ENCODE measurements at regions not wholly inside any gene's neighbourhood (a gene's known extent, or its start where the extent isn't known, plus 50 kb on each side); places are given as distances from the start of the nearest gene placed in this dataset.

DNA sequence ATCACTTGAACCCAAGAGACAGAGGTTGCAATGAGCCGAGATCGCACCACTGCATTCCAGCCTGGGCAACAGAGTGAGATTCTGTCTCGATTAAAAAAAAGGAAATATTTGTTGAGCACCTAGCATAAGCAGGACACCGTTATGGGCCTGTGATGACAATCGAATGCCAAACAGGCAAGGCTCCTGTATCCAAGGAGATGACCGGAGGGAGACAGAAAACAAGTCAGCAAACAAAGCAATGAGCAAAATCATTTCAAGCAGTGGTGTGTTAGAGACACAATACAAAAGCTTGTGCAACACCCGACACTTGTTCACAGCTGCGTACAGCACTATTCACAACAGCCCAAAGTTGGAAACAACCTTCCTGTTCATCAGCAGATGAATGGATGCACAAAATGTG, 87.1 kb upstream of the CPEB4 start:
- Histone ChIP-seq H2AFZ (no peak overlapping the region), H3K9me3 (ENCODE audit: low read depth) (no peaks in the 10 kb centered on the region), H3K79me2 (no peaks in the 10 kb centered on the region), H3K27ac (peak overlapping the region; percentile 12), H3K36me3 (replicated peaks; ENCODE audit: insufficient read depth, low read depth) (no peaks in the 10 kb centered on the region), H3K4me3 (no peak overlapping the region), H3K4me1 (ENCODE audit: insufficient read depth) (peaks cover 3% of the 10 kb centered on the region), H3K4me2 (no peak overlapping the region), H3K9me2 (replicated peaks; ENCODE audit: insufficient read depth) (no peaks in the 10 kb centered on the region), H3K27me3 (no peaks in the 10 kb centered on the region), H4K20me1 (ENCODE audit: insufficient read depth, poor library complexity, severe bottlenecking) (no peaks in the 10 kb centered on the region)
- TF ChIP-seq, protein P1, sequence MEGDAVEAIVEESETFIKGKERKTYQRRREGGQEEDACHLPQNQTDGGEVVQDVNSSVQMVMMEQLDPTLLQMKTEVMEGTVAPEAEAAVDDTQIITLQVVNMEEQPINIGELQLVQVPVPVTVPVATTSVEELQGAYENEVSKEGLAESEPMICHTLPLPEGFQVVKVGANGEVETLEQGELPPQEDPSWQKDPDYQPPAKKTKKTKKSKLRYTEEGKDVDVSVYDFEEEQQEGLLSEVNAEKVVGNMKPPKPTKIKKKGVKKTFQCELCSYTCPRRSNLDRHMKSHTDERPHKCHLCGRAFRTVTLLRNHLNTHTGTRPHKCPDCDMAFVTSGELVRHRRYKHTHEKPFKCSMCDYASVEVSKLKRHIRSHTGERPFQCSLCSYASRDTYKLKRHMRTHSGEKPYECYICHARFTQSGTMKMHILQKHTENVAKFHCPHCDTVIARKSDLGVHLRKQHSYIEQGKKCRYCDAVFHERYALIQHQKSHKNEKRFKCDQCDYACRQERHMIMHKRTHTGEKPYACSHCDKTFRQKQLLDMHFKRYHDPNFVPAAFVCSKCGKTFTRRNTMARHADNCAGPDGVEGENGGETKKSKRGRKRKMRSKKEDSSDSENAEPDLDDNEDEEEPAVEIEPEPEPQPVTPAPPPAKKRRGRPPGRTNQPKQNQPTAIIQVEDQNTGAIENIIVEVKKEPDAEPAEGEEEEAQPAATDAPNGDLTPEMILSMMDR (IDR thresholded peaks at IDR 0.05; ENCODE audit: poor library complexity), result no peak
- no peak for TF ChIP-seq EZH2 (IDR thresholded peaks at IDR 0.05; ENCODE audit: borderline replicate concordance)
- TF ChIP-seq EZH2phosphoT487 (IDR thresholded peaks at IDR 0.05; ENCODE audit: low read depth, severe bottlenecking, unreplicated experiment), result no peak
- no peak for DNase-seq (ENCODE audit: low spot score)
- 98% methylated on average over 8 of the region's 8 CpGs for WGBS (ENCODE audit: low lambda C conversion rate, missing lambda C conversion rate)

GRCh38 chr5:173802670-173803165, 85.4 kb upstream of the CPEB4 start:
- no peaks in the 10 kb centered on the region for H3K9me3 ChIP-seq (ENCODE audit: low read depth)
- H3K4me3 ChIP-seq, result no peak overlapping the region
- peak; percentile 77 for DNase-seq (ENCODE audit: low spot score)
- H3K4me1 ChIP-seq (ENCODE audit: insufficient read depth), result peaks cover 8% of the 10 kb centered on the region
- no peaks in the 10 kb centered on the region for H4K20me1 ChIP-seq (ENCODE audit: insufficient read depth, poor library complexity, severe bottlenecking)
- TF ChIP-seq EZH2 (IDR thresholded peaks at IDR 0.05; ENCODE audit: borderline replicate concordance), result no peak
- TF ChIP-seq, protein P1 (IDR thresholded peaks at IDR 0.05; ENCODE audit: poor library complexity), result no peak
- no peak for TF ChIP-seq EZH2phosphoT487 (IDR thresholded peaks at IDR 0.05; ENCODE audit: low read depth, severe bottlenecking, unreplicated experiment)
- peak overlapping the region; percentile 52 for H3K27ac ChIP-seq
- H3K36me3 ChIP-seq (replicated peaks; ENCODE audit: insufficient read depth, low read depth), result no peaks in the 10 kb centered on the region
- 71% methylated on average over 7 of the region's 7 CpGs for WGBS (ENCODE audit: low lambda C conversion rate, missing lambda C conversion rate)
- no peak overlapping the region for H2AFZ ChIP-seq
- H3K27me3 ChIP-seq, result no peaks in the 10 kb centered on the region
- no peak overlapping the region for H3K4me2 ChIP-seq
- no peaks in the 10 kb centered on the region for H3K79me2 ChIP-seq
- no peaks in the 10 kb centered on the region for H3K9me2 ChIP-seq (replicated peaks; ENCODE audit: insufficient read depth)

- H3K4me2 ChIP-seq, result no peak overlapping the region
- H3K27ac ChIP-seq, result no peak overlapping the region
- H4K20me1 ChIP-seq (ENCODE audit: insufficient read depth, poor library complexity, severe bottlenecking), result no peaks in the 10 kb centered on the region
- H3K27me3 ChIP-seq, result no peaks in the 10 kb centered on the region
- H3K36me3 ChIP-seq (replicated peaks; ENCODE audit: insufficient read depth, low read depth), result no peaks in the 10 kb centered on the region
- no peaks in the 10 kb centered on the region for H3K9me2 ChIP-seq (replicated peaks; ENCODE audit: insufficient read depth)
- no peaks in the 10 kb centered on the region for H3K79me2 ChIP-seq
- no peak overlapping the region for H2AFZ ChIP-seq
- peaks cover 8% of the 10 kb centered on the region for H3K4me1 ChIP-seq (ENCODE audit: insufficient read depth)
- DNase-seq (ENCODE audit: low spot score), result no peak
- 80% methylated on average over 7 of the region's 7 CpGs for WGBS (ENCODE audit: low lambda C conversion rate, missing lambda C conversion rate)
- no peak overlapping the region for H3K4me3 ChIP-seq
- TF ChIP-seq, protein P1 (IDR thresholded peaks at IDR 0.05; ENCODE audit: poor library complexity), result no peak
- TF ChIP-seq EZH2phosphoT487 (IDR thresholded peaks at IDR 0.05; ENCODE audit: low read depth, severe bottlenecking, unreplicated experiment) (no peak), EZH2 (IDR thresholded peaks at IDR 0.05; ENCODE audit: borderline replicate concordance) (no peak)
- H3K9me3 ChIP-seq (ENCODE audit: low read depth), result no peaks in the 10 kb centered on the region
Measured at GRCh38 chr5:173804579-173804978, 83.6 kb upstream of the CPEB4 start.

Data from hepatocyte (in vitro differentiated cells).